ENCODE measurements at regions not wholly inside any gene's neighbourhood (a gene's known extent, or its start where the extent isn't known, plus 50 kb on each side); places are given as distances from the start of the nearest gene placed in this dataset.

- no peak overlapping the region for H3K4me3 Mint-ChIP-seq
- H3K9ac ChIP-seq = no peak overlapping the region
Observed at GRCh38 chr9:82819260-82819659, 243.7 kb downstream of the RASEF start.

DNA sequence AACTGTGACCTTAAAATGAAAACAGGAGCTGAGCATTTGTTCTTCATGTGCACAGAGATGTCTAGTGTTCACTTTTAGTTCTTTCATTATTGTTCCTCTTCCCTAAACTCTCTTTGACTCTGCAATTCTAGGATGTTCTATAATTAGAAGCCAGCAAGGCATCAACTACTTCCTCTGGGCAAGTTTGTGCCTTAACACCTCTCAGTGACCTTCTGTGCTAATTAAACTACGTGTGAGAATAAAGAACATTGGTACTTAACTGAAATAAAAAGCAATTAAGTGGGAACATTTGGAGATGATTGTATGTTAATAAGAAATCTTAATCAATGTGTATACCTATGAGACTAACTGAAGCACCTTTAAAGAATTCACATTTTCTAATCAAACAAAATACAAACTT lies 242.8 kb downstream of the RASEF start:
- Histone ChIP-seq H3K4me2 (no peak overlapping the region), H3K9ac (no peak overlapping the region), H4K20me1 (ENCODE audit: low read depth) (no peaks in the 10 kb centered on the region), H3K4me3 (no peak overlapping the region), H3K9me3 (ENCODE audit: low read depth) (no peaks in the 10 kb centered on the region), H3K36me3 (no peaks in the 10 kb centered on the region), H3F3A (ENCODE audit: low read depth) (no peaks in the 10 kb centered on the region), H3K79me2 (ENCODE audit: low read depth) (no peaks in the 10 kb centered on the region), H3K27ac (no peak overlapping the region), H3K4me1 (no peaks in the 10 kb centered on the region), H2AFZ (replicated peaks) (no peak overlapping the region), H3K27me3 (no peaks in the 10 kb centered on the region)
- Mint-ChIP-seq H3K4me3 (no peak overlapping the region), H3K27ac (no peak overlapping the region), H3K27me3 (ENCODE audit: insufficient read depth, low read depth) (no peaks in the 10 kb centered on the region), H3K36me3 (no peaks in the 10 kb centered on the region), H3K9me3 (peaks cover 15% of the 10 kb centered on the region), H3K4me1 (peaks cover 9% of the 10 kb centered on the region)
- DNase-seq (ENCODE audit: low spot score) = no peak
- TF ChIP-seq EZH2phosphoT487 (IDR thresholded peaks at IDR 0.05) (no peak), EZH2 (IDR thresholded peaks at IDR 0.05) (no peak), CTCF (IDR thresholded peaks at IDR 0.05) (no peak)

More at GRCh38 chr9:82819260-82819659, 243.7 kb downstream of the RASEF start:
- no peak overlapping the region for H3K4me2 ChIP-seq
- no peak overlapping the region for H3K4me3 ChIP-seq
- H3K79me2 ChIP-seq (ENCODE audit: low read depth) = no peaks in the 10 kb centered on the region
- no peaks in the 10 kb centered on the region for H3K27me3 Mint-ChIP-seq (ENCODE audit: insufficient read depth, low read depth)
- no peak for TF ChIP-seq CTCF (IDR thresholded peaks at IDR 0.05)
- TF ChIP-seq EZH2phosphoT487 (IDR thresholded peaks at IDR 0.05) = no peak
- TF ChIP-seq EZH2 (IDR thresholded peaks at IDR 0.05) = no peak
- no peaks in the 10 kb centered on the region for H3K27me3 ChIP-seq
- no peaks in the 10 kb centered on the region for H3F3A ChIP-seq (ENCODE audit: low read depth)
- no peak overlapping the region for H3K27ac Mint-ChIP-seq
- no peaks in the 10 kb centered on the region for H4K20me1 ChIP-seq (ENCODE audit: low read depth)
- DNase-seq (ENCODE audit: low spot score) = no peak
- no peaks in the 10 kb centered on the region for H3K9me3 ChIP-seq (ENCODE audit: low read depth)
- no peak overlapping the region for H3K27ac ChIP-seq
- H3K9me3 Mint-ChIP-seq = peaks cover 15% of the 10 kb centered on the region
- no peaks in the 10 kb centered on the region for H3K4me1 ChIP-seq
- no peaks in the 10 kb centered on the region for H3K36me3 Mint-ChIP-seq
- H3K36me3 ChIP-seq = no peaks in the 10 kb centered on the region
- peaks cover 9% of the 10 kb centered on the region for H3K4me1 Mint-ChIP-seq
- H2AFZ ChIP-seq (replicated peaks) = no peak overlapping the region

DNA sequence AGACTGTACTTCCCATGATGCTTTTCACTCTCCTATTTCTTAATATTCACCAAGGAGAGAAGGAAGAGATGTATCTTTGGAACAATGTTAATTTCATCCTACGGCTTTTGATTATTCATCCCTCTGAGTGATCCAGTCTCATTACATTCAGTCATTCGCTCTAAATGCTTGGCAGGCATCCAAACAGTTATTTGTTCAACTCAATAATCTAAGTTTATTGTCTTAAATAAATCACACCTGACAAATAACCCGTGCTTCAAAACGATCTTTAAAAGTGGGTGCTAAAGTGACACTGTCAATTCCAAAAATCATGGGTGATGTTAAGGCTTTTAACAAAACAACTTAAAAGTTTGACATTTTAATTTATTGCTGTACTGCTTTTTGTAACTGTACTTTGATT lies 233.1 kb downstream of the RASEF start:
- no peaks in the 10 kb centered on the region for H3K36me3 Mint-ChIP-seq
- H4K20me1 ChIP-seq (ENCODE audit: low read depth) = no peaks in the 10 kb centered on the region
- no peaks in the 10 kb centered on the region for H3K4me1 ChIP-seq
- H3K4me3 Mint-ChIP-seq = no peak overlapping the region
- H3K36me3 ChIP-seq = no peaks in the 10 kb centered on the region
- H3K9ac ChIP-seq = no peak overlapping the region
- no peak overlapping the region for H3K4me2 ChIP-seq
- H2AFZ ChIP-seq (replicated peaks) = no peak overlapping the region
- H3K9me3 ChIP-seq (ENCODE audit: low read depth) = no peaks in the 10 kb centered on the region
- H3K9me3 Mint-ChIP-seq = peaks cover 4% of the 10 kb centered on the region
- H3K79me2 ChIP-seq (ENCODE audit: low read depth) = no peaks in the 10 kb centered on the region
- H3F3A ChIP-seq (ENCODE audit: low read depth) = no peaks in the 10 kb centered on the region
- no peak overlapping the region for H3K27ac ChIP-seq
- no peaks in the 10 kb centered on the region for H3K27me3 ChIP-seq
- H3K4me1 Mint-ChIP-seq = no peaks in the 10 kb centered on the region
- TF ChIP-seq EZH2 (IDR thresholded peaks at IDR 0.05) (no peak), CTCF (IDR thresholded peaks at IDR 0.05) (no peak), EZH2phosphoT487 (IDR thresholded peaks at IDR 0.05) (no peak)
- no peak overlapping the region for H3K27ac Mint-ChIP-seq
- H3K4me3 ChIP-seq = no peak overlapping the region
- DNase-seq (ENCODE audit: low spot score) = no peak
- H3K27me3 Mint-ChIP-seq (ENCODE audit: insufficient read depth, low read depth) = no peaks in the 10 kb centered on the region
